CD1c-positive myeloid dendritic cell (primary cell): ENCODE measurements at regions not wholly inside any gene's neighbourhood (a gene's known extent, or its start where the extent isn't known, plus 50 kb on each side); places are given as distances from the start of the nearest gene placed in this dataset.
"Not testable (repeated sequence)": the region's sequence is repeated elsewhere in the genome, so short reads cannot be mapped to it uniquely, and the experiment has no call there.

Source experiments
- DNase-seq: peaks from one replicate; pipeline ENCODE4 v3.0.0-alpha.2; 2016; ENCODE audit errors: extremely low spot score

DNA sequence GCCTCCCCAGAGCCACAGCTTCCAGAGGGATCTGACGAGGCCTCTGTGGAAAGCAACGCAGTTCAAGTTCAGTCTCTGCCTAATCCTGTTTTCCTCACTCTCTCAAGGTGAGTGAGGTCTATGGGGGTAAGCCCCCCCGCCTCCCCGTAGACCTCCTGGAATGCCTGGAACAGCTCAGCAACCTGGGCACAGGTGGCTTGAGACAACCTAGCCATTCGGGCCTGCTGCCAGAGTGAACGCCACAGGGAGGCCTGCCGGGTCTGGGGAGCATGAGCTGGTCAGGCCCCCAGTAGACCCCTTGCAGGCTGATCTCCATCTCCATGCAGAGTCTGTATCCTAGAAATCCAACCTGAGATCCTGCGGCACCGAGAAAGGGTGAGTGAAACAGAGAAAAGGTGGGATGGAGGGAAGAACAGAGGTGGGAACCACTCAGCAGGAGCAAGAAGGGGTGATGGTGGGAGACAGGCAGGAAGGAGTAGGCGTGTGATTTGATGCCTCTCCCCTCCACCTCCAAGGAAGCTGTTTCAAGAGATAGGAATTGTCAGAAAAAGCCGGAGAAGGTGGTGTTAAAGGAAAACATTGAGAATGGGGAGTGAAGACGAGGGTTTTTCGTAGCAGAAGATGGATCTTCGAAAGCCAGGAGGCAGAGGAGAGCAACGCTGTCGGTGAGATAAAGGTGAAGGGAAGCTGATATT, 123.1 kb upstream of the PRMT8 start:
- DNase-seq, result no peak

- DNase-seq, result no peak
Observed at GRCh38 chr12:3371018-3371417, 120.0 kb upstream of the PRMT8 start.

- DNase-seq, result no peak
Observed at GRCh38 chr12:3375326-3375725, 115.7 kb upstream of the PRMT8 start.

- DNase-seq, result no peak
Observed at GRCh38 chr12:3376779-3377455, 114.1 kb upstream of the PRMT8 start.

- no peak for DNase-seq
Observed at GRCh38 chr12:3378655-3379054, 112.3 kb upstream of the PRMT8 start.

- no peak for DNase-seq
Observed at GRCh38 chr12:3379079-3379478, 111.9 kb upstream of the PRMT8 start.

DNA sequence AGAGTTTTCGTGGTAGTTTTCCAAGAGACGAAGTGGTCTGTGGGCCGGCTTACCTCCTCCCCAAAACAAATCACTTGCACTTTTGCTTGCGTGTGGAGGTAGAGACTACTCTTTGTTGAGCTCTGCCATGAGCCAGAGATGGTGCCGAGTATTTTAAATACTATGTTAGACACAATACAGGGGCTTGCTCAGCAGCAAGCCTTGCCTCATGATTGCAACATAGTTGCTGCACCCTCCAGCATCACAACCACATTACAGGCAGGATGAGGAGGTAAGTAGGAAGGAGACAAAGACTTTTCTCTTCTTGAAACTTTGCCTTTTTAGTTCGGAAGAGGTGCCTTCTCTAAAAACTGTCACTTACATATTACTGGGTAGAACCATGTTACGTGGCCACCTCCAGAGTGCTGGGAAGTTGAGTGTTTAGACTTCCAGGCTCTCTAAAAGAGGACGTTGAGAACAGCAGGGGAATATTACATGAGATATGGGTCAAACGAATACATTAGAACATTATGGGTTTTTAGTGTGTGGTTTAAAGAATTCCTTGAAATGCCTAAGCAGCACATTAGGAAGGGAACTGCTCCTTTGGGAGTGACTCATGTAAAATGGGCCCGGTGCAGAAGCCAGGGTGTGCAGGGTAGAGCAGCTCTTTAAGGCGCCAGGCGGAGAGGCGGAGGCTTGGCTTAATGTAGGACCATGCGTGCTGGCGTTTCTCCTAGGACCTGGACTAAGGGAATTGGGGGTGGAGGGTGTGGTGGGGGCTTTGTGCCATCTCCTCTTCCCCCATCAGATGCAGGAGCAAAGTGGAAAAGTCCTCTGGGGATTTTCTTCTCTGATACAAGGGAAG, 110.6 kb upstream of the PRMT8 start:
- DNase-seq, result no peak

DNA sequence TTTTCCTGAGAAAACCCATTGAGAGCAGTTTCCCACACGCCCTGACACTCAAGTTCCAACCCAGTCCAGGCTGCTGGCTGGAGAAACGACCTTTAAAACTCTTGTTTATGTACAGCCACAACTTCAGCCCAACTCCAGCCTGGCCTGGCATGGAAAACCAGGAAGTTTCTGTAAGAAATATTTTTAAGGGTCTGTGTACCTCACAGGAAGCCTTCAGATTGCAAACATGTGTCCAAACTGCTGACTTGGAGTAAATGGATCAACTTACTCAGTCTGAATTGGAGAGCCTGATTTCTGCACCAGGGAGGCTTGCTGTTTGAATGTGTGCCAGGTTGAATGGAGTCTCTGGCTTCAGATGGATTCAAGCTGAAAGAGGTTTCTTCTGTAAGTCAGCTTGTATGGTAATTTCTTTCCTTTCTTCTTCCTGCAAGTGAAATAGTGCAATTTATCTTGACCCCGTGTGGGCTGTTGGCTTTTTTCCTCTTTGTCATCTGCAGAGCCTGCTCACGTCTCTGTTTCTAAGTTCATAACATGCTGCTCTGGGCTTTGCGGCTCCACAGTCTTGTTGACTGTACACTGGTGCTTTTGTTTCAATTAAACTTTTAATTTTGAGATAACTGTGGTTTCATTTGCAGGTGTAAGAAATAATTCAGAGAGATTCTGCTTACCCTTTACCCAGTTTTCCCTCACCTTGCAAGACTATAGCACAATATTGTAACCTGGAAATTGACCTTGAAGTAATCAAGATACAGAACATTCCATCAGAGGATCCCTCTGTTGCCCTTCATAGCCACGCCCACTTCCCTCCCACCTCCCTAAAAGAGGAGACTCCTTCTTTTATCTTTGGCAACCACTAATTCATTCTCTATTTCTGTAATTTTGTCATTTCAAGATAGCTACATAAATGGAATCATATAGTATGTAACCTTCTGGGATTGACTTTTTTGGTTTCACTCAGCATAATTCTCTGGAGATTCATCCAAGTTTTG, 109.7 kb upstream of the PRMT8 start:
- DNase-seq, result no peak

DNA sequence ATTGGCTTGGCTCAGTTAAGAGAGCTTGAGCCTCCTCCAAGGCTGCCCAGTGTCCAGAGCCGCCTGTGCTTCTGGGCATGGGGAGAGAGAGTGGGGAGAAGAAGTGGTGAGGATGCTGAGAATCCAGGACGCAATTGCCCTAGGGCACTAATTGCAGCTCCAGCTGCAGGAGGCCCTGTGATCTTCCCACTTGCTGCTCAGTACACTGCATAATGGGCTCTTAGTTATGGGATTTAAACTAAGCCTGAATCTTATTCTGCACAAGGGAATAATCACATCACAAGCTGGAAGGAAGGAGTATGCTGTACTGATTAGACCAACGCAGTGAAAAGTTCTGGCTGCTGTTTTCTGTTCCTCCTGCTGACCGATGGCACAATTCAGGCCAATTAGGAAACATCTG, 101.0 kb upstream of the PRMT8 start:
- no peak for DNase-seq

GRCh38 chr12:3397596-3397995, 93.4 kb upstream of the PRMT8 start:
- DNase-seq, result not testable (repeated sequence)

DNA sequence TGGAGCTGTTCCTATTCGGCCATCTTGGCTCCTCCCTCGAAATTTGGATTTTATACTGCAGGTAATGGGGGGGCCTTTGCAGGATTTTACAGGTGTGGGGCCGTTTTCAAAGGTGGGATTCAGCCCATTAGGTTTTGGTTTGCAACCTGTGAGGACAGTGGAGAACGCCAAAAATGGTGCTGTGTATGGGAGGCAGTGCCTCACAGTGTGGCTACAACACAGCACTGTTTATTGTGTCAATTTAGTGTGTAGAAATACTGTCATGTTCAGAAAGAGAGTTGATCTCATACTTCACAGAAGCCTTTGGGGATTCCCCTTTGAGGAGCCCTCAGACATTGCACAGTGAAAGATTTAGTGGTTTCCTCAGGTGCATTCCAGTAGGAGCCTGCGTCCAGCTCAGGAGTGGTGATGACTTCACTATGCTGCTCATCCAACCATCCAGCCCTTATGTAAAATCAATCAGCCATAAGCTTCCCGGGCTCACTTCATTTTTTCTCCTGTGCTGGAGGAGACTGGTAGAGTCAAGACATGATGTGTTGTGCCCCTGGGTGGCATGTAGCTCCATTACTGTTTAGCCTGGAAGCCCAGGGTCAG, 92.7 kb upstream of the PRMT8 start:
- DNase-seq, result no peak

DNA sequence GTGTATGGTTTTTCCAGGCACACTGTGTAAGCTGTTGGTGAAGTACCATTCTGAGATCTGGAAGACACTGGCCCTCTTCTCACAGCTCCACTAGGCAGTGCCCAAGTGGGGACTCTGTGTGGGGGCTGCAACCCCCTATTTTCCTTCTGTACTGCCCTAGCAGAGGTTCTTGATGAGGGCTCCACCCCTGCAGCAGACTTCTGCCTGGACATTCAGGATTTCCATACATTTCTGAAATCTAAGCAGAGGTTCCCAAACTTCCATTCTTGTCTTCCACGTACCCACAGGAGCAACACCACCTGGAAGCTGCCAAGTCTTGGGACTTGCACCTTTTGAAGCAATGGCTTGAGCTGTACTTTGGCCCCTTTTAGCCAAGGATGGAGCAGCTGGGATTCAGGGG, 85.2 kb upstream of the PRMT8 start:
- DNase-seq, result no peak

DNA sequence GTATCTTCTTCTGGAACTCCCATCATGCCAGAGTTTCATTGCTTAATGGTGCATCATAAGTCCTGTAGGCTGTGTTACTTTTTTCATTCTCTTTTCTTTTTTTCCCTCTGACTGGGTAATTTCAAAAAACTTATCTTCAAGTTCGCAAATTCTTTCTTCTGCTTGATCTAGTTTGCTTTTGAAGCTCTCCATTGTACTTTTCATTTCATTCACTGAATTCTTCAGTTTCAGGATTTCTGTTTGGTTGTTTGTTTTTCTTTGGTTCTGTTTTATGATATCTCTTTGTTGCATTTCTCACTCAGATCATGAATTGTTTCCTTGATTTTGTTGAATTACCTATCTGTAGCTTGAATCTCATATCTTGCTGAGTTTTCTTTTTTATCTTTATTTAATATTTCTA, 83.3 kb upstream of the PRMT8 start:
- DNase-seq, result no peak

DNA sequence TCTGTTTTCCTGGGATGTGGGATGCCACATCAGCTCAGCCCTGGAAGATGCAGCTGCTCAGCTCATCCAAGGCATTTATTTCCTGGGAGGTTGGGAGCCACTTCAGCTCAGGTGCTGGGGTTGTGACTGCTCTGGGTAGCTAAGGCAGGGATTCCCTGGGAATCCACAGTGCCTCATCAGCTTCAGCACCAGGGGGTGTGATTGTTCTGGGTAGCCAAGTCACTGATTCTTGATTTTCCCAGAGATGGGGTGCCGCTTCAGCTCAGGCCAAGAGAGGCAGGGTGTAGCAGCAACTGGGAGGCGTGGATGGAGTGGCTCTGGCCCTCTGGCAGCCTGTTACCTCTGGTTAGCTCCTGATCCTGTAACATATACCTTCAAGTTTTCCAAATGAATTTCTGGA, 81.3 kb upstream of the PRMT8 start:
- DNase-seq, result no peak

DNA sequence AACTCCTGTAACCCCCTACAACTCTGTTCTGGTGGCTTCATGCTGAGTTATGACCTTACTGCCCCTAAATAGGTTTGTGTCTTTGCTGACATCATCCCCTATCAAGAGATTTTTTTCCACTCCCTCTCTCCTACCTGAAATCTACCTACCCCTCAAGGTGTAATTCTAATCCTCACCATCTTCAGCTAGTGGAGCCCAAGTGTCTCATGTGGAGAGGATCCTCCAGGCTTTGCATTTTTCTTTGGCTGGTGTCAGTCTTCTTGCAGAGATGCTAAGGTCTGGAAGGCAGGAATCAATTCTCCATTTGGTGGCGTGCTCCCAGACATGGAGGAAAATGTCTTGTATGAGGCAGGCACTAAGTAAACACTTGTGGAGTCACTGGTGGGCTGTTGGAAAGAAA, 74.8 kb upstream of the PRMT8 start:
- DNase-seq, result no peak

DNA sequence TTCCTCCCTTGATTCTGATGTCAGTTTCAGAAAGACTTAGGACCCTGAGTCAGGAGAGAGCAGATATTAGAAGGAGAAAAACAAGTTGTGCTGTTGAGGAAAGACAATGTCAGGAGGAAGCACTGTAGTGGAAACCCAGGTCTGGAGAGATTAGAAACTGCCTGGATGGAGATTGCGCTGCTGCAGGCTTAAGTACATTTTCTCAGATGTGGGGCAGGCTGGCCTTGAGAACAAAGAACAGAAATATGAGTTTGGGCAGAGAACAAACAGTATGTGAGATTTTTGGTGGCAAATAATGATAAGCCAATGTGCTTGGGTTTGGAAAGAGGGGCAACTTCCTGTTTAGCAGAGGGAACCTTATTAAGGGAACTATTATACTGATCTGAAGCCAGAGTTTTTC, 74.3 kb upstream of the PRMT8 start:
- DNase-seq, result no peak

DNA sequence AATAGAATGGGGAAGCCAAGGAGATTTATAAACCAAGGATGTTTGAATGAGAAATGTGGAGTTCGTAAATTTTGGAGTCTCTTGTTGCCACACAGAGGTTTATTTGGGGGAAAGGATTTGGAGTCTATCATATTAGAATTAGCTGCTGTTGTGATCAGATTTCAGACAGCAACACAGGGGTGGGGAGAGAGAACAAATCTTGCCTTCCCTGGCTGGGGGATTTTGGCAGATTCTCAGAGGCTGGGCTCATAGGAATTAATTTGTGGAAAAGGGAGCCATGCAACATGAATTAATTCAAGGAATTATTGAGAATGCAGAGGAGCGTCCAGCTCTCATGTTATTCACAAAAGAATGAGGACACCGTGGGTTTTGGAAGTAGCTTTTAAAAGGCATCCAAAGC, 73.9 kb upstream of the PRMT8 start:
- DNase-seq, result no peak

GRCh38 chr12:3417937-3418462, 73.0 kb upstream of the PRMT8 start:
- DNase-seq, result no peak

GRCh38 chr12:3418609-3419390, 72.2 kb upstream of the PRMT8 start:
- no peak for DNase-seq

DNA sequence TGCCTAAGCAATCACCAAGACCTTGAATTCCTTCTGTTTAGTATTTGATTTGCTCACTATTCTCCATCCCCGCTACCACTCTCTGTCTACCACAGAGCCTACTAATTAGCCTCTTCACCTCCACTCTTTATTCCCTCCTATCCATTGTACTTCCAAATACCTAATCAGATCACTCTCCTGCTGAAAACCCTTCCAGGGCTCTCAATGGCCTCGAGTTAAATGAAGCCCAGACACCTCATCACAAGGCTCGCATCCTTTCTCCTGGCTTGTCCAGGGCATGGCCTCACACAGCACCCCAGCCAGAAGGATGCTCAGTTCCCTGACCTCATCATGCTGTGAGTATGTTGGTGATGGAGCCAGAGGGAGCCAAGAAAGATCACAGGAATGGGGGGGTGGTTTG, 71.4 kb upstream of the PRMT8 start:
- no peak for DNase-seq
